ENCODE measurements at regions not wholly inside any gene's neighbourhood (a gene's known extent, or its start where the extent isn't known, plus 50 kb on each side); places are given as distances from the start of the nearest gene placed in this dataset.

DNA sequence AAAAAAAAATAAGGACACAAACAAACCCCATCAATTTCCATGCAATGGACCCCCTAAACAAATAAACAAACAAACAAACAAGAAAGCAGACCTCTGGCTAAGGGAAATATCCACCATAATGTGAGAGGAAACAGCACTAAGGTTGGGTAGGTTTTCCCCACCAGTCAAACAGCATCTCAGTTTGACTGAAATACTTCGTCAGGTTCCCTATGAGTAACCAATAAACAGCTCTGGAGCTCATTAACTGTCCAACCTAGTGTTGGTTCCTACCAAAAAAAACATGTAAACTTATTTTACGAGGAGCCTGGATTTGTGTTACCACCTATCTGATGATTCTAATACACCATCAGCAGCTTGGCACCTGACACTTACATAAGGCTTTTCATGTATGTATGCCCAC is 198.5 kb upstream of the TARS1 start:
- DNase-seq (ENCODE audit: low spot score) = no peak

DNA sequence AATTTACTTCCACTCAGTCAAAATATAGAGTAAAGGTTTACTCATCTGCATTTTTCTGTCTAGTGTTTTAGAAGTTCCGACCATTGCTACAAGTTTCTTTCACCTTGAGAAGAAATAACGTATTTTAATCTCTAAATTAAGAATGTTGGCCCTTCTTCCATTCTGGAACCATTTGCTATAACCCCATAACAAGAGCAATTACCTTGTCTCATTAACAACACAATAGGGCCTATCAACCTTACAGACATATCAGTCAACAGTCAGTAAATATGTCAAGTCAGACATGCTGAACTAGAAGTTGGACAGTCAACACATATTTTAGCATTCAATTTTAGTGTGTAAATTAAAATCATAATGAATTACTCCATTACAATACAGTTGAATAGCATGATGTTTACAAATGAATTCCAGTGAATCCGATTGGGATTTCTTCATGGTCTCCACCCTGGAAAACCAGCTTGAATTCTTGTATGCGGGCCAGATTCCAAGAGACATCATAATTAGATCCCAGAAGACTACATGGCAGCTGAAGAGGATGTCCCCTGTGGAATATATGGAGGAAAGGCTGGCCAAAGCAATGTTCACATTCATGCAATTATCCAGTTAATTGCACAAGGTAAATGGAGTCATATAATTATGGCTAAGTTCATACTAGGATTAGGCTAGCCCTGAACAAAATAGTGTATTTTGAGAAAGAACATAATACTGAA is 196.2 kb upstream of the TARS1 start:
- DNase-seq (ENCODE audit: low spot score) = no peak

DNA sequence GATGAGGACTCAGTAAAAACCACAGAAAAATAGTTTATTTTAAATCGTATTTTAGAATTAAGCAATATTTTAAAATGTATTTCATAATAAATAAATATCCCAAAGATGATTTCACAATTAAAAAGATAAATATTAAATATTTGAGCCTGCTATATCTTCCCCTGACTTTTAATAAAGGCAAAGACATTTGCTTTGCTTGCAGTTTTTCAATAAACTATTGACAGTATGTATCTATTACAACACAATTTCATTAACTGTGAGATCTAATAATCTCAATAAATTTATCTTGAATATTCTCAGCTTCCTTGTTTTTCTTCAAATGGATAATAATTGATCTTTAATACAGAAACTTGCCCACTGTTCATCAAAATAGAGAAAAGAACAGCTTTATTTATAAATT is 186.2 kb upstream of the TARS1 start:
- DNase-seq (ENCODE audit: low spot score) = no peak

DNA sequence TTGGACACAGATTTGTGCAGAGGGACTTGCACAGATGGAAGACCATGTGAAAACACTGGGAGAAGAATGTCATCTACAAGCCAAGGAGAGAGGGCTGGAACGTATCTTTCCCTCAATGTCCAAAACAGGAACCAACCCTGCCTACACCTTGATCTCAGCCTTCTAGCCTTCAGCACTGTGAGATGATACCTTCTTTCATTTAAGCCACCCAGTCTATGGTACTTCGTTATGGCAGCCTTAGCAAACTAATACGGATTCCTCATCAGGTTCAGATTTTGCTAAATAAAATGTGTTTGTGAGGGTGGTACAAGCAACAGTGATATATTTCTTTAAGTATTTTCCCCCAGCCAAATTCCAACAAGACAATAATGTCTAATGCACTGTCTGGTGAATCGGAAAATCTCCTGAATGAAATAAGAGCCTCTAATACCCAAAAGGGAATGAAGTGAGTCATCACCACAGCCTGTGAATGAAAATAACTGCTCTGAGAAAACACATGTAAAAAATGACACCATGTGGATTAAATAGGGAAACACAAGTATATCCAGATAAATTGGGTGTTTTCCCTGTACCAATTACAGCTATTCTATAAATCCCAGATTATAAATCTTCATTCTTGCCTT is 182.8 kb upstream of the TARS1 start:
- DNase-seq (ENCODE audit: low spot score) = peak; percentile 70

DNA sequence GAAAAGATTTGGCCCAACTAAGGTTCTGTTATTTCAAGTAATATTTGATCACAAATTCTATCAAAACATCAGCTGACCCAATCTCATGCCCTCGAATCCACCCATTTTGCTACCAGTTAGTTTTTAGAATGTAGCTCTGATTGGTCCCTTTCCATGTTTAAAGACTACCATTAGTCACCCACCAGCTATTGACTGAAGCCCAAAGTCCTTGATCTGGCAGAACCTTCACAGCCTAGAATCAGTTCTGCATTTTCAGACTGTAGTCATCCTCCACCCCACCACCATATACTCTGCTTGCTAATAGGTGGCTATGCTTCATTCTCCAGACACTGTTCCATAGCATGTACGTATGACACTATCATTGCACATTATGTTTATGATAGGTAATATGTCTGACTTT is 182.2 kb upstream of the TARS1 start:
- DNase-seq (ENCODE audit: low spot score) = no peak

DNA sequence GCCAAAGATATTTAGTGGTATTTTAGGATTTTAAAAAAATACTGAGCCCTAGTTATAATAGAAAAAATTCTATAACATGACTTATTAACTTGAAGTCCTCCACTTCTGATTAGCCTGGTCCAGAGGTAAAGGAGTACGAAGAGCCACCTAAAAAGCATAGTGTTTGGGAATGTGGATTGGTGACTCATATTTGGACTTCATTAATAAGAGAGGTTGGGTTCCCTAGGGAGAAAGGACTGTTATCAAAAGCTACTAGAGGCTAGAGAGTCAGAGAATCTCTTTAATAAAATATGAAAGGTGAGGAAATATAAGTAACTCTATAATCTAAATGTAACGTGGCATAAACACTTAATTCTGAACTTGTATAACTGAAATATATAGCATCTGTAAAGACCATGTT is 180.7 kb upstream of the TARS1 start:
- no peak for DNase-seq (ENCODE audit: low spot score)

DNA sequence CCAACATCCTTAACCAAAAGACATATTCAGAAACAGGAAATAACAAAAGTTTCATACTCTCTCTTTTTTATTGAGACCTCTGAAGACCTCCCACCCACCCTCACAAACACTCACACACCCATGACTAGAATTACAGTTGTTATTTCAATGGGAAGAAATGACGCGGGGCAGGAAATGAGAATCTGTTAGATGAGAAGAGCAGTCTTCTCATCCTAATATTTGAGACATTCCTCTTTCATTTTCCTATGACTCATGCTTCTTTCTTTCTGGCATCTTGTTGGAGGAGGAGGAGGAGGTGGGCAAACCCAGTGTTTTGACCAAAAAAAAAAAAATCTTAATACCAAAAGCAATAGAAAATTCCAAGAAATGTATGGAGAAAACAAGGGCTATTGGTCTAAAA is 179.5 kb upstream of the TARS1 start:
- no peak for DNase-seq (ENCODE audit: low spot score)

DNA sequence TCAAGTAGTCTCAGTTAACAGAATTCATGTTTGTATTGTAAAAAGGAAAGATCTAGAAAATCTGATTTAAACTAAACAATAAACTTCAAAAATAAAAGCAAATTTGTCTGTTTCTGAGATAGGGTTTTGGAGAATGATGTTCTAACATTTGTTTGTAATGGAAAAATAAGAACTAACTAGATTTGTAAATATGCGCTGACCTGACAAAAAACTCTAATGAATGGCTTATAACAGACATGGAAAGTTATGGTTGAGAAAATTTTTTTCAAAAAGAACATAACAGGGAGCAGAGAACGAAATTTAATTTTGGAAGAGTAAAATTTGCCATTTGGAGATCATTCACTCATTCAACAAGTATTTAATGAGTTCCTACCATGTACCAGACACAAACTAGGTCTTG is 179.0 kb upstream of the TARS1 start:
- no peak for DNase-seq (ENCODE audit: low spot score)

DNA sequence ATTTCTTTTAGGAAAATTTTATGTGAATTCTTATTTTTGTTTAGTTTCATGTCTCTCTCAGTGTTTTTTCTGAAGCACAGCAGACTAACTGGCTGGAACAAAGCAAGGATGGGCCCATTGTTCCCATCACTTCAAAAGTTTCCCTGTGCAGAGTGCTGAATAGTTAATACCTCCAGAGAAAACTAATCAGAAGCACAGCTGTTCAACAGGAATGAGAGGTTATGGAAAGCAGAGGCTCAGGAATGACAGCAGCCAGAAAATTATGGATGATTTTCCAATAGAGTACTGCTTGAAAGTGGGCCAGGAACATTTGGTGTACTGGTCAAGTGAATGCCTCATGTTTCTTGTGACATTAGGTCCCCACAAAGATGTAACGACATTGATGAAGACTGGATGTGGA is 173.0 kb upstream of the TARS1 start:
- DNase-seq (ENCODE audit: low spot score) = no peak

DNA sequence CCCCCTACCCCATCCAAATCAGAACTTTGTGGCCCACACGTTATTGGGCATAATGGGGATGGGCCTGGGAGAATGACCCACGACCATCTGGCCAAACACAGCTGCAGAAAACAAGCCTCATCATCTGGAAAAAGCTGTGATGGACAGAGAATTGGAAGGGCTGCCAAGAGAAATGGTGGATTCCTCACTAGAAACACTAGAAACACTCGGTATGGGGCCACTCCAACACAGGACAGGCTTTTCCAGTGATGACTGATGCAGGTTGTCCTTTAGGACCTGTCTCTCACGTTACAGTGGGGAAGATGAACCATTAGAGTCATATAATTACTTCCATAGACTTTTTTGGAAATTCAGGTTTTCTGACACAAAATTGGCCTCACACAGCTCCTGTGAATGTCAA is 172.4 kb upstream of the TARS1 start:
- no peak for DNase-seq (ENCODE audit: low spot score)

DNA sequence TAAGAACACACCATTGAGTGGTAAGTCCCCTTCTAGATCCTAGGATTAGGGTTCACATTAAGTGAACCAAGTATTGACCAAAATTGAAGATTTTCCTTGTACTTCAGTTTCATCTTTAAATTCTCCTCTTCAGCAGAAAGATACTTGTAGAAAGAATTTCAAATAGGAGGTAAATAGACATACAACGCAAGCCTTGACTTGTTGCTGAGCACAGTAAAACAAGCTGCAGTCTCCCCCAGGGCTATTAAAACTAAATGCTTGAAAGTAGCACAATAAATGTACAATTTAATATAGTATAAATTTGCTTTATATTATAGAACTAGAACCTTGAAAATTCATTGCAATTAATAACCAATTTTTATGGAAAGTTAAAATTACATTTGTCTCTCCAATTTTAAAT is 170.1 kb upstream of the TARS1 start:
- peak; percentile 18 for DNase-seq (ENCODE audit: low spot score)

DNA sequence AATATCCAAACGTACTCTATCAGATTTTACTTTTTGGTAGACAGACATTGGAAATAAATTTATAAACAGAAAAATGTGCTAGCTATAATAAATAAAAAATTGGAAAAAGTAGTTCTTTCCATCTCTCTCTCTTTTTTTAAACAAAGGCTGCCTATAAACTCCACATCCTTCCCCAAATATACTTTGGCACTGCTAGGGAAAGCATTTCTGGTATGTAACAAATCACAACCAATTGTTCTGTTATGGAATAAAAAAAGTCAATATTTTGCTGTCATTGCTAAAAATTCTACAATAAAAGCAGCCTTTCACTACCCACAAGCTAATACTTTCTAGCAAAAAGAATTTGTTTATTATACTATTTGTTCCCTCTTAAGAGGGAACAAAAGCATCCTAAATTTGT is 169.2 kb upstream of the TARS1 start:
- no peak for DNase-seq (ENCODE audit: low spot score)

DNA sequence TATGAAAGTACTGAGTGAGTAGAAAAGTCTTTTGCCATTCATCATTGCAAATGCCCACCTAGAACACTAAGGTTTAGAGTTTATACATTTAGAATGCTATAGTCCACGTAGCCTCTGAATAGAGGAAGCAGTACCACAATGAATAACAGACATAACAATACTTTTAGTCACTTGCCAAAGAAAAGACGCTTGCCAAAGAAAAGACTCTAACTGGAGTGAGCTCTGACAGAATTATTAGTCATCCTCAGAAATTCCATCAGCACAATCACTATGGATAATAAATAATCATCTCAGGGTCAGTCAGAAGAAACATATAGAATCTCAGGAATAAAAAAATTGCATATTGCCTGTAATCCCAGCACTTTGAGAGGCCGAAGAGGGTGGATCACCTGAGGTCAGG is 168.5 kb upstream of the TARS1 start:
- DNase-seq (ENCODE audit: low spot score) = no peak

DNA sequence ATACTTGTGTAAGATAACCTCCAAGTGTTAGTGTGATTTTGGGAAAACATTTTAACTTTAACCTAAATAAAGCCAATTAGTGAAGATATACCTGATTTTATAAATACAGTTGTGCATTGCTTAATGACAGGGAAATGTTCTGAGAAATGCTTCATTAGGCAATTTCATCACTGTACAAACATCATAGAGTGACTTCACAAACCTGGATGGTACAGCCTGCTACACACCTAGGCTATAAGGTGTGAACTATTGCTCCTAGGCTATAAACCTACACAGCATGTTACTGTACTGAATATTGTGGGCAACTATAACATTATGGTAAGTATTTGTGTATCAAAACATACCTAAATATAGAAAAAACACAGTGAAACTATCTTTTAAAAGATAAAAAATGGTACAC is 166.8 kb upstream of the TARS1 start:
- no peak for DNase-seq (ENCODE audit: low spot score)

DNA sequence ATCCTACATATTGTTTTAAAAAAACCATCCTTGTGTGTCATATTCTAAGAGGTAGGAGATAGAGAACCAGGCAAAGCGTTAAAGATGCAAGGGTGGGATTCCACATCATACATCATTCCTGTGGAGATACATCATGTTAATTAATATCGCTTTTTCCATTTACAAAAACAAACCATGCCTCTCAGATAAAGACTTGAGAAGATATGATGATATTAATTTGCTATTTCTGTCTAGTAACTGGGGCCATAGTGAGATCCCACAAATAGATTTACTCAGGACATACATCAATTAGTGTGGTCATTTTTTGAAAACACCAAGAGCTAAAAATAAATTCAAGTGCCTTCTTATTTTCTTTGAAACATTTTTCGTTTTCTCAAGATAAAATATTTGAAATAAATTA is 165.4 kb upstream of the TARS1 start:
- no peak for DNase-seq (ENCODE audit: low spot score)

DNA sequence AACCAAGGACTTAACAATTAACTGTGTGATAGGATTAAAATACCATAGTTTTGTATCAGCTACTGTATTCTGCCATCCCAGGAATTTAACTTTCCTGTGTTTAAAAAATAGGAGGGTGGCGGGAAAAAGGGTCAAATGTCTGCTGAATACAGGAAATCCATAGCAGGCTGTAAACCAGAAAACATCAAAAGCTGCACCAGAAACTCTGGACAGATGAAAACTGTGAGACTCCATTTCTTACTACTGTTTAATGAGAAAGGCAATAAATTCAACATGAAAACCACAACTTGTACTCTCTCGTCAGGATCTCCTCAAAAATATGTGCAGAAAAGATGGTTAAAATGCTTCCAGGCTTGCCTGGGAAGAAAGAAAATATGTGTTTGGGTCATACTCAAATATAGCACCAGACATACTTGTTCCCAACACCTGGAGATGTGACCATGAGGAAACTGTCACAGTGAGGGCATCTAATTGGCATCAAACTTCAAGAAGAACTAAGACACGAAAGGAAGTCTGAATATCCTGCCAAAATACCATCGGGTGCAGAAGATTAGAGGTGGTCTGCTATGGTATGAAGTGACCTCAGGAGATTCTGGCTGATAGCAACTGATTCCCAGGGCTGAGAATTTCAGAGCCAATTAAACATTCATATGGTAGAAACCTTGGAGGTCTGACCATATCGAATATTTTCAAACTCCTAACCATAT is 164.7 kb upstream of the TARS1 start:
- DNase-seq (ENCODE audit: low spot score) = no peak

DNA sequence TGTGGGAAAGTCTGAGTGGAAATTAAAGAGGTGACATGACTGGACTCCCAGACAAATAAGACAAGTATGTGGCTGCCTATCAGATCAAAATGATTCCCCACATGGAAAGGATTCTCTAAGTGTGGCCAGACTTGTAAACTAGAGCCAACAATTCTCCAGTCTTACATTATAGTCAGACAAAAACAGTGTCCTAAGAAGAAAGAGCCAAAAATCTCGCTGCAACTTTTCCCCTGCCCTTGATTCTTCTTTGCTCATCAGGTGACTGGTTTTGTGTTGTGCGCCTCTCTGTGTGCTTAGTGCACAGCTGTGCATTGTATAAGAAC is 164.2 kb upstream of the TARS1 start:
- no peak for DNase-seq (ENCODE audit: low spot score)

DNA sequence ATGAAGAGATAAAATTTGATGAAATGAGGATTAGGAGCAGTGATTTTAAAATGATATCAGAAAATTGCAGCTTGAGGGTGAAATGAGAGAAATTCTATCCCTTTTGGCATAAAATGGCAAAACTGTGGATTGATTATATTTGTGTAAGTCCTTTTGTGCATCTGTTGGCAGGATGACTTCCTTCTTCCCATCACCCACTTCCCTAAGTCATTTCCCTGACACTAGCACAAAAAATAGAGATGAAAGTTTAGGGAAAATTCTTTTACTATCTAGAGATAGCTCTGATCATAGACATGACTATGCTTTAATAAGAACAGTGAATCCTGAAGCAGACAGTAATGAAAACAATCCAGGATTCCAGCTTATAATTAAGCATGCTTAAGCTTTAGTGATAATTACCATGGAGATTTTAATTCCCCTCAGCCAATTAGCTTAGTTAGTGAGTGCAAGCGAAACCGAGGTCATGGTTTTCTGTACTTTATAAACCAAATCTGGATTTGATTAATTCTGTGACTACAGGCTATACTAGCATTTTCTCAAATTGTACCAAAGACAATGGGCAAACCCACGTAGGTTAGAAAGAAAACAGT is 163.6 kb upstream of the TARS1 start:
- DNase-seq (ENCODE audit: low spot score) = peak; percentile 72

DNA sequence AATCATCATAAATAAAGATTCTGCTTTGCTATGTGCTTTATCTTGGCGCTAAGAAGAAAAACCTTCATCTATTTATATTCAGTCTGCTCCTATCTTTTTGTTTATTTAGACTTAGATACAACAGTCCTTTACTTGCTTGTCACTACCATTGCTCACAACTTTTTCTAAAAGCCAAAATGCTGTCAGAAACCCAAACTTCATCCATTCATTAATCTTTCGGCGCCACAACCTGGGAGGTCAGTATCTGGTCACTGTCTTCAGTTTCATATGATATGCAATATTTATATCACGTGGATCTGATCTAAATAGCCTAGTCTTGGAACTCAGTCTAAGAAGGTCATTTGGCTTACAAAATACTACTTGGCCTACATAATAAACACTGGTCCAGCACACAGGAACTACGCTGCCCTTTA is 159.3 kb upstream of the TARS1 start:
- no peak for DNase-seq (ENCODE audit: low spot score)

DNA sequence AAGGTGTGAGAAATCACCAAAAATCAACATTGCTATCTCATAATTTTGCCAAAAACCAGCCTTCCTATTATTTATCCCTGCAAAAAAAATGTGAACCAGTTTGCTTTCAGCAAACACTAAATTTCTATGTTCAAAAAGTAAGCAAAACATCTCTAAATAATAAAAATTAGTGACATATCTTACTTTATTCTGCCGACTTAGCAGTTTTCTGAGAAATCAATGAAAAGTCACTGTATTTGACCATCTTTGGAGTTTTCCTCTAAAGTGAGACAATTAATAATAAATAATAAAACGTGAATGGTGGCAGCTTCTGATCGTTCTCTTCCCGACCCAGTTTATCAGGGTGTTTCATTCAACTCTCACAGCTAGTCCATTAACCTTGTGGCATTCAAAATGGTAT is 158.6 kb upstream of the TARS1 start:
- DNase-seq (ENCODE audit: low spot score) = no peak

DNA sequence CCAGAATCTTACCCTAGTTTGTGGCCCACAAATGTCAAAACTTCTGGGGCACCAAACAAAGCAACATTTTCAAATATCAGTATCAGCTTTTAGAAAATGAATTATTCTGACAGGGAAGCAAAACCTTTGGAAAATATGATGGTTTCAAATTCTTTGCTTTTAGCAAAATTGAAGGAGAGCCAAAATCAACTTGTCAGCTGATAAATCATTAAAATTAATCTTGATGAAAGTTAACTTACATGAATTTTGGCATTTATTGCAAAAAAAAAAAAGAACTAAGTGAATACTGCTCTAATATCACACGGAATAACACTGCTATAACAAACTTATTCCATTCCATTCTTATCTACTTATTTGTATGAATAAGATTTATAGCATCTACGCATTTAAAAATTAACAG is 158.1 kb upstream of the TARS1 start:
- no peak for DNase-seq (ENCODE audit: low spot score)

DNA sequence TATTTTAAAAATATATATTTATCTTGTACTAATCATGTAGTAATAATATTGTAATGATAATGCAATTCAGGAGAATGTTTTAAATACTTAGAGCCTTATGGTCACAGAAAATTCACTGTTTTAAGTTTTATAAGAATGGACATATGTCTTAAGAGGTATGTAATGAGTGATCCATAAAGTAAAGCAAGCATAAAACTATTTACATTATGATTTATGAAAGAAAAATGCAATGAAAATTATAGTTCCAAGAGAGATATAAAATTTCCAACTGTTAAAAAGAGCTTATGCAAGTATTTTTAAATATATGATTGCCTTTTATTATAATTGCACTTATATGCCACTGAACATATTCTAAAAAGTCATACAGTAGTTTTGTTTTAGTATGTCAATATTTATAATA is 157.5 kb upstream of the TARS1 start:
- DNase-seq (ENCODE audit: low spot score) = no peak

DNA sequence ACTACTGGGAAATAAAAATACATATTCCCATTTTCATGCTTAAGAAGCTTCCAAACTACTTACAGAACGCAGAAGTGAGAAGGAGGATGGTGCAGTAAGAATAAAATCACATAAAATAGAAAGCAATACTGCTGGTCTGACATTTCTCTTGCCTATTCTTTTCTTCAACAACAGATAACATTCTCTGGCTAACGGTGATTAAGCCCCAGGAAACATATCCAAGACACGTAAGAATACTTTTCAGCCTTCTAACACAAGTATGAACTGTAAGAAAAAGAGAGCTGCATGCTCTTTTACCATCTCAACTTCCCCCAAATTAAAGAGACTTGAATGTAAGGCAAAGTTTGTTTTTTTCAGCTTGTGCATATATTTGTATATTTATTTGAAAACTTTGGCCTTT is 156.1 kb upstream of the TARS1 start:
- no peak for DNase-seq (ENCODE audit: low spot score)

All from umbilical cord (tissue), 1 donor.